ENCODE measurements at regions not wholly inside any gene's neighbourhood (a gene's known extent, or its start where the extent isn't known, plus 50 kb on each side); places are given as distances from the start of the nearest gene placed in this dataset.

DNA sequence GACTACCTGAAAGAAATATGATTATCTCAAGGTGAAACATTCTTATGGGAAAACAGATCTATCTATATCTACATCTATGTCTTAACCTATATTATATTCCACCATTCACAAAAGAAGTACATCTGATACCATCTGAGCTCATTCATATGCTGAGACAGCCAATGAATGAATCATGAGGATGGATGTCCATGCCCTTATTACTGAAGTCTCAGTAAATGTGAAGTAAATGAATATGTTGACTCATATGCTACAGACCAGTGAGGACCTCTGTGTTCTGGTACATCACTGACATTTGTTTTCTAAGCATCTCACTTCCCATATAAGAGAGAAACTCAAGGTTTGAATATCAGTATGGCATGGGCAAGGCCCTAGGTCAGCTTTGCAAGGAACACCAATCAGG, 311.2 kb upstream of the TMC3 start:
- TF ChIP-seq, protein P1, sequence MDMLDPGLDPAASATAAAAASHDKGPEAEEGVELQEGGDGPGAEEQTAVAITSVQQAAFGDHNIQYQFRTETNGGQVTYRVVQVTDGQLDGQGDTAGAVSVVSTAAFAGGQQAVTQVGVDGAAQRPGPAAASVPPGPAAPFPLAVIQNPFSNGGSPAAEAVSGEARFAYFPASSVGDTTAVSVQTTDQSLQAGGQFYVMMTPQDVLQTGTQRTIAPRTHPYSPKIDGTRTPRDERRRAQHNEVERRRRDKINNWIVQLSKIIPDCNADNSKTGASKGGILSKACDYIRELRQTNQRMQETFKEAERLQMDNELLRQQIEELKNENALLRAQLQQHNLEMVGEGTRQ (CRISPR knock-in tag; IDR thresholded peaks at IDR 0.05) = no peak
- TF ChIP-seq, protein P2, sequence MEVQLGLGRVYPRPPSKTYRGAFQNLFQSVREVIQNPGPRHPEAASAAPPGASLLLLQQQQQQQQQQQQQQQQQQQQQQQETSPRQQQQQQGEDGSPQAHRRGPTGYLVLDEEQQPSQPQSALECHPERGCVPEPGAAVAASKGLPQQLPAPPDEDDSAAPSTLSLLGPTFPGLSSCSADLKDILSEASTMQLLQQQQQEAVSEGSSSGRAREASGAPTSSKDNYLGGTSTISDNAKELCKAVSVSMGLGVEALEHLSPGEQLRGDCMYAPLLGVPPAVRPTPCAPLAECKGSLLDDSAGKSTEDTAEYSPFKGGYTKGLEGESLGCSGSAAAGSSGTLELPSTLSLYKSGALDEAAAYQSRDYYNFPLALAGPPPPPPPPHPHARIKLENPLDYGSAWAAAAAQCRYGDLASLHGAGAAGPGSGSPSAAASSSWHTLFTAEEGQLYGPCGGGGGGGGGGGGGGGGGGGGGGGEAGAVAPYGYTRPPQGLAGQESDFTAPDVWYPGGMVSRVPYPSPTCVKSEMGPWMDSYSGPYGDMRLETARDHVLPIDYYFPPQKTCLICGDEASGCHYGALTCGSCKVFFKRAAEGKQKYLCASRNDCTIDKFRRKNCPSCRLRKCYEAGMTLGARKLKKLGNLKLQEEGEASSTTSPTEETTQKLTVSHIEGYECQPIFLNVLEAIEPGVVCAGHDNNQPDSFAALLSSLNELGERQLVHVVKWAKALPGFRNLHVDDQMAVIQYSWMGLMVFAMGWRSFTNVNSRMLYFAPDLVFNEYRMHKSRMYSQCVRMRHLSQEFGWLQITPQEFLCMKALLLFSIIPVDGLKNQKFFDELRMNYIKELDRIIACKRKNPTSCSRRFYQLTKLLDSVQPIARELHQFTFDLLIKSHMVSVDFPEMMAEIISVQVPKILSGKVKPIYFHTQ (CRISPR knock-in tag; IDR thresholded peaks at IDR 0.05) = no peak
- TF ChIP-seq, protein P3, sequence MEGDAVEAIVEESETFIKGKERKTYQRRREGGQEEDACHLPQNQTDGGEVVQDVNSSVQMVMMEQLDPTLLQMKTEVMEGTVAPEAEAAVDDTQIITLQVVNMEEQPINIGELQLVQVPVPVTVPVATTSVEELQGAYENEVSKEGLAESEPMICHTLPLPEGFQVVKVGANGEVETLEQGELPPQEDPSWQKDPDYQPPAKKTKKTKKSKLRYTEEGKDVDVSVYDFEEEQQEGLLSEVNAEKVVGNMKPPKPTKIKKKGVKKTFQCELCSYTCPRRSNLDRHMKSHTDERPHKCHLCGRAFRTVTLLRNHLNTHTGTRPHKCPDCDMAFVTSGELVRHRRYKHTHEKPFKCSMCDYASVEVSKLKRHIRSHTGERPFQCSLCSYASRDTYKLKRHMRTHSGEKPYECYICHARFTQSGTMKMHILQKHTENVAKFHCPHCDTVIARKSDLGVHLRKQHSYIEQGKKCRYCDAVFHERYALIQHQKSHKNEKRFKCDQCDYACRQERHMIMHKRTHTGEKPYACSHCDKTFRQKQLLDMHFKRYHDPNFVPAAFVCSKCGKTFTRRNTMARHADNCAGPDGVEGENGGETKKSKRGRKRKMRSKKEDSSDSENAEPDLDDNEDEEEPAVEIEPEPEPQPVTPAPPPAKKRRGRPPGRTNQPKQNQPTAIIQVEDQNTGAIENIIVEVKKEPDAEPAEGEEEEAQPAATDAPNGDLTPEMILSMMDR (IDR thresholded peaks at IDR 0.05) = no peak
- TF ChIP-seq CBFB (CRISPR knock-in tag; IDR thresholded peaks at IDR 0.05; ENCODE audit: low read depth) (no peak), FOXP1 (CRISPR knock-in tag; IDR thresholded peaks at IDR 0.05; ENCODE audit: borderline replicate concordance) (no peak), ZNF121 (CRISPR knock-in tag; IDR thresholded peaks at IDR 0.05) (no peak)
- TF ChIP-seq, protein P4, sequence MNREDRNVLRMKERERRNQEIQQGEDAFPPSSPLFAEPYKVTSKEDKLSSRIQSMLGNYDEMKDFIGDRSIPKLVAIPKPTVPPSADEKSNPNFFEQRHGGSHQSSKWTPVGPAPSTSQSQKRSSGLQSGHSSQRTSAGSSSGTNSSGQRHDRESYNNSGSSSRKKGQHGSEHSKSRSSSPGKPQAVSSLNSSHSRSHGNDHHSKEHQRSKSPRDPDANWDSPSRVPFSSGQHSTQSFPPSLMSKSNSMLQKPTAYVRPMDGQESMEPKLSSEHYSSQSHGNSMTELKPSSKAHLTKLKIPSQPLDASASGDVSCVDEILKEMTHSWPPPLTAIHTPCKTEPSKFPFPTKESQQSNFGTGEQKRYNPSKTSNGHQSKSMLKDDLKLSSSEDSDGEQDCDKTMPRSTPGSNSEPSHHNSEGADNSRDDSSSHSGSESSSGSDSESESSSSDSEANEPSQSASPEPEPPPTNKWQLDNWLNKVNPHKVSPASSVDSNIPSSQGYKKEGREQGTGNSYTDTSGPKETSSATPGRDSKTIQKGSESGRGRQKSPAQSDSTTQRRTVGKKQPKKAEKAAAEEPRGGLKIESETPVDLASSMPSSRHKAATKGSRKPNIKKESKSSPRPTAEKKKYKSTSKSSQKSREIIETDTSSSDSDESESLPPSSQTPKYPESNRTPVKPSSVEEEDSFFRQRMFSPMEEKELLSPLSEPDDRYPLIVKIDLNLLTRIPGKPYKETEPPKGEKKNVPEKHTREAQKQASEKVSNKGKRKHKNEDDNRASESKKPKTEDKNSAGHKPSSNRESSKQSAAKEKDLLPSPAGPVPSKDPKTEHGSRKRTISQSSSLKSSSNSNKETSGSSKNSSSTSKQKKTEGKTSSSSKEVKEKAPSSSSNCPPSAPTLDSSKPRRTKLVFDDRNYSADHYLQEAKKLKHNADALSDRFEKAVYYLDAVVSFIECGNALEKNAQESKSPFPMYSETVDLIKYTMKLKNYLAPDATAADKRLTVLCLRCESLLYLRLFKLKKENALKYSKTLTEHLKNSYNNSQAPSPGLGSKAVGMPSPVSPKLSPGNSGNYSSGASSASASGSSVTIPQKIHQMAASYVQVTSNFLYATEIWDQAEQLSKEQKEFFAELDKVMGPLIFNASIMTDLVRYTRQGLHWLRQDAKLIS (CRISPR knock-in tag; IDR thresholded peaks at IDR 0.05; ENCODE audit: borderline replicate concordance) = no peak
- TF ChIP-seq, protein P5, sequence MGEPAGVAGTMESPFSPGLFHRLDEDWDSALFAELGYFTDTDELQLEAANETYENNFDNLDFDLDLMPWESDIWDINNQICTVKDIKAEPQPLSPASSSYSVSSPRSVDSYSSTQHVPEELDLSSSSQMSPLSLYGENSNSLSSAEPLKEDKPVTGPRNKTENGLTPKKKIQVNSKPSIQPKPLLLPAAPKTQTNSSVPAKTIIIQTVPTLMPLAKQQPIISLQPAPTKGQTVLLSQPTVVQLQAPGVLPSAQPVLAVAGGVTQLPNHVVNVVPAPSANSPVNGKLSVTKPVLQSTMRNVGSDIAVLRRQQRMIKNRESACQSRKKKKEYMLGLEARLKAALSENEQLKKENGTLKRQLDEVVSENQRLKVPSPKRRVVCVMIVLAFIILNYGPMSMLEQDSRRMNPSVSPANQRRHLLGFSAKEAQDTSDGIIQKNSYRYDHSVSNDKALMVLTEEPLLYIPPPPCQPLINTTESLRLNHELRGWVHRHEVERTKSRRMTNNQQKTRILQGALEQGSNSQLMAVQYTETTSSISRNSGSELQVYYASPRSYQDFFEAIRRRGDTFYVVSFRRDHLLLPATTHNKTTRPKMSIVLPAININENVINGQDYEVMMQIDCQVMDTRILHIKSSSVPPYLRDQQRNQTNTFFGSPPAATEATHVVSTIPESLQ (CRISPR knock-in tag; IDR thresholded peaks at IDR 0.05) = no peak
